HepG2 (cell line): ENCODE measurements at regions not wholly inside any gene's neighbourhood (a gene's known extent, or its start where the extent isn't known, plus 50 kb on each side); places are given as distances from the start of the nearest gene placed in this dataset.

Experiments used
- ATAC-seq: fragments of 200-7000 bp; cut with Tn5 transposase; 3 replicates; pipeline ENCODE4 v1.9.1; 2020; ENCODE audit warnings: mild to moderate bottlenecking, moderate library complexity
- BruUV-seq: library from RNA; stranded (reverse); fragments of 400-500 nt; replicated peaks from 2 replicates; lab custom pipeline; 2021; lab: Mats Ljungman, UMichigan
- CTCF ChIA-PET: fragments of 300-600 bp; formaldehyde crosslinking; extraction: SDS; loops from one replicate; lab custom pipeline; 2021; ENCODE audit warnings: low total read pairs, inconsistent platforms, low intra/inter-chr PET ratio; lab: Yijun Ruan, JAX
- POLR2A ChIA-PET: fragments of 350-600 bp; sonication (Branson Sonifier 250); formaldehyde crosslinking; loops from one replicate; lab custom pipeline; 2020; ENCODE audit warnings: antibody characterized with exemption, inconsistent platforms; lab: Yijun Ruan, JAX
- DNase-seq: peaks from one replicate; pipeline ENCODE4 v3.0.0-alpha.2; 2015; ENCODE audit warnings: low spot score
- FAIRE-seq: peaks from 3 replicates; lab custom pipeline; 2011; peaks lifted over from hg19 to GRCh38; lab: Jason Lieb, UNC
- H2AFZ ChIP-seq: one replicate; pipeline ENCODE4 v1.6.1; 2011; ENCODE audit warnings: low read length, inconsistent platforms
- H3K27ac ChIP-seq: fragments of 300-600 bp; 3 replicates; pipeline ENCODE4 v1.8.0; 2011; ENCODE audit warnings: mixed run types, mild to moderate bottlenecking, mixed read lengths, low read length, inconsistent platforms; ENCODE audit not compliant: insufficient read depth; ENCODE audit errors: extremely low read length
- H3K27me3 ChIP-seq, 2 experiments: fragments of 200-600 bp in 1 of 2; 2 replicates in 1 of 2; 3 replicates in 1 of 2; pipeline versions ENCODE4 v1.6.0 to v1.8.0; 2011; ENCODE audit warnings: low read length in 2 of 2, mild to moderate bottlenecking in 2 of 2, moderate library complexity in 2 of 2, inconsistent platforms in 1 of 2; ENCODE audit not compliant: insufficient read depth in 2 of 2, control insufficient read depth in 1 of 2
- H3K36me3 ChIP-seq, 2 experiments: fragments of 200-600 bp in 1 of 2; replicated peaks in 1 of 2; 2 replicates in 1 of 2; 3 replicates in 1 of 2; pipeline versions ENCODE4 v1.5.1 to v1.8.0; 2011; ENCODE audit warnings: low read length in 2 of 2, inconsistent platforms in 1 of 2; ENCODE audit not compliant: insufficient read depth in 2 of 2, control insufficient read depth in 1 of 2
- H3K4me1 ChIP-seq: 2 replicates; pipeline ENCODE4 v1.5.1; 2012; ENCODE audit warnings: low read length, inconsistent platforms; ENCODE audit not compliant: insufficient read depth
- H3K4me2 ChIP-seq: 2 replicates; pipeline ENCODE4 v1.6.0; 2011; ENCODE audit warnings: low read depth, low read length, inconsistent platforms
- H3K4me3 ChIP-seq, 3 experiments: fragments of 200-600 bp in 1 of 3; sonication (generic), shearing (Covaris generic) in 1 of 3; replicated peaks in 1 of 3; 2 replicates each; pipeline ENCODE4 v1.5.1; 2011 to 2016; ENCODE audit warnings: low read length in 3 of 3, inconsistent platforms in 2 of 3, low read depth in 2 of 3, mild to moderate bottlenecking in 2 of 3, control low read depth in 1 of 3, mixed read lengths in 1 of 3; ENCODE audit not compliant: insufficient read depth in 1 of 3
- H3K79me2 ChIP-seq: one replicate; pipeline ENCODE4 v1.6.1; 2011; ENCODE audit warnings: low read length, inconsistent platforms; ENCODE audit not compliant: insufficient read depth
- H3K9ac ChIP-seq: 2 replicates; pipeline ENCODE4 v1.6.0; 2011; ENCODE audit warnings: mild to moderate bottlenecking, low read depth, low read length, inconsistent platforms; ENCODE audit not compliant: insufficient read depth
- H3K9me3 ChIP-seq: 2 replicates; pipeline ENCODE4 v1.5.1; 2012; ENCODE audit warnings: mild to moderate bottlenecking, low read length
- H4K20me1 ChIP-seq: 2 replicates; pipeline ENCODE4 v1.6.0; 2011; ENCODE audit warnings: inconsistent platforms, mild to moderate bottlenecking, low read length, moderate library complexity; ENCODE audit not compliant: insufficient read depth
- ETV5 ChIP-seq: IDR thresholded peaks from 2 replicates; pipeline ENCODE4 v1.6.1; 2018; ENCODE audit warnings: missing biosample characterization, missing genetic modification reagents, inconsistent platforms, borderline replicate concordance
- NFKB2 ChIP-seq: sonication (generic); formaldehyde crosslinking; IDR thresholded peaks from 2 replicates; pipeline ENCODE4 v1.4.0; 2020; ENCODE audit warnings: missing genetic modification reagents, borderline replicate concordance
- RXRA ChIP-seq: sonication (generic); formaldehyde crosslinking; IDR thresholded peaks from 2 replicates; pipeline ENCODE4 v1.5.1; 2020; ENCODE audit warnings: missing genetic modification reagents
- ZBTB49 ChIP-seq: sonication (generic); formaldehyde crosslinking; IDR thresholded peaks from 2 replicates; pipeline ENCODE4 v1.4.0; 2020; ENCODE audit warnings: missing genetic modification reagents, borderline replicate concordance
- ZBTB7A ChIP-seq: sonication (generic); formaldehyde crosslinking; IDR thresholded peaks from 2 replicates; pipeline ENCODE4 v1.8.0; 2022; ENCODE audit warnings: mild to moderate bottlenecking, missing genetic modification reagents
- ZNF577 ChIP-seq: sonication (generic); formaldehyde crosslinking; IDR thresholded peaks from 2 replicates; pipeline ENCODE4 v1.4.0; 2020; ENCODE audit warnings: mild to moderate bottlenecking, low read depth, missing genetic modification reagents, borderline replicate concordance
- WGBS: methylation state at CpG from one replicate; pipeline ENCODE4 v1.1.6; 2017; ENCODE audit warnings: low lambda C conversion rate; 5-methylcytosine and 5-hydroxymethylcytosine counted together
- in situ Hi-C: cut with HindIII; loops from 2 replicates; pipeline ENCODE4 v1.10.0; 2017; ENCODE audit warnings: low pct_unique_long_range_greater_than_20kb; ENCODE audit not compliant: extremely low pct_ligation_motif_present
- intact Hi-C: fragments of 100-400 bp; cut with micrococcal nuclease; formaldehyde crosslinking; loops from one replicate; pipeline ENCODE4 v1.10.0; 2022; ENCODE audit not compliant: unreplicated experiment

DNA sequence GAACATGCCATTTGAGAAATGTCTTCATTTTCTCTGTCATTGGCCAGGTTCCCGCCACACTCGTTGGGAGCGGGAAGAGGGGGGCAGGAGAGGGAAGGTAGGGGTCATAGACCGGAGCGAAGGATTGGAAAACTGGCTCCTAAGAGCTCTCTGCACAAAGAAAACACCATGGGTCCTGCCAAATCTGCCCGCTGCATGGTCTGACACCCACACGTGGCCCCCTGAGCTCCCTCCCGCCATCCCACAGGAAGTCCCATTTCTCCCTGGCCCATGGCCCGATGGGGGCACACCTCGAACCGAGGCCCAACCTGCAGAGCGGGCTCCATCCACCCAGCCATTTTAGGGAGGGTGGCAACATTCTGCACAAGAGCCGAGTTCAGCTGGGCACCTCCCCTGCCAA is 159.6 kb downstream of the SALL1 start (continued):
- TF ChIP-seq NFKB2 (CRISPR knock-in tag) (no peak), ZBTB49 (no peak)

DNA sequence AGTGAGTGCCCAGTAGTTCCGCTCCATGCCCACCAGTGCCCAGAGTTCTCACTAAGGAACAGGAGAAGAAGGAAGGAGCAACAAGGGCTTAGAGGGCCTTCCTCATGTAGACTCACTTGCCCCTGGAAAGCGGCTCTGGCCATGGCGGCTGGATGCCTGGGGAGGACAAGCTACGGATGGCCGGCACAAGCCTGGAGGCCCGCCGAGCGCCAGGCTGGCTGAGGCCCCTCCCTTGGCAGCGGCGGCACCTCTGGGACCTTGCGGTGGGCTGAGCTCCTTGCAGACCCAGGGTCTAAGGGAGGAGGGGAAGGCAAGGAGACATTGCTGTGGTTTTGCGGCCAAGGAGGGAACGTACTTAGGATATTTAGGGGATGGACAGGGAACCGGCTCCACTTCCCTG is 160.1 kb downstream of the SALL1 start:
- H4K20me1 ChIP-seq, result no peaks in the 10 kb centered on the region
- CTCF ChIA-PET, result no interaction called here
- H3K27me3 ChIP-seq, result no peaks in the 10 kb centered on the region
- BruUV-seq, result no TSS peak
- intact Hi-C loops, result no loop called here
- no peak overlapping the region for H3K9ac ChIP-seq
- WGBS, result 91% methylated on average over 14 of the region's 14 CpGs
- no peaks in the 10 kb centered on the region for H3K9me3 ChIP-seq
- no peaks in the 10 kb centered on the region for H3K36me3 ChIP-seq
- no peak overlapping the region for H3K4me2 ChIP-seq
- H2AFZ ChIP-seq, result no peak overlapping the region
- DNase-seq, result no peak
- H3K27ac ChIP-seq, result no peak overlapping the region
- TF ChIP-seq ZBTB7A (CRISPR knock-in tag), result no peak
- TF ChIP-seq RXRA (CRISPR knock-in tag), result no peak
- no peak for TF ChIP-seq ETV5 (CRISPR knock-in tag)
- TF ChIP-seq ZNF577 (CRISPR knock-in tag), result no peak
- in situ Hi-C loops, result no loop called here
- H3K79me2 ChIP-seq, result no peaks in the 10 kb centered on the region
- ATAC-seq, result no peak
- 0 out of 2 replicates have a peak, but pooled peaks cover under 1% of the 10 kb centered on the region for H3K4me1 ChIP-seq
- FAIRE-seq, result no peak
- POLR2A ChIA-PET, result no interaction called here
- no peak overlapping the region for H3K4me3 ChIP-seq
